Stomach (tissue), 4 donors: ENCODE measurements at regions not wholly inside any gene's neighbourhood (a gene's known extent, or its start where the extent isn't known, plus 50 kb on each side); places are given as distances from the start of the nearest gene placed in this dataset.

Experiments
- CTCF ChIP-seq, 7 experiments: fragments of 450-650 bp in 4 of 7; fragments of 200-600 bp in 3 of 7; sonication (generic) in 3 of 7; IDR thresholded peaks; one replicate each; pipeline ENCODE4 v1.5.1; 2016 to 2019; ENCODE audit warnings: antibody characterized with exemption in 7 of 7, control low read depth in 2 of 7, mild to moderate bottlenecking in 1 of 7
- POLR2A ChIP-seq, 4 donors: fragments of 450-650 bp; IDR thresholded peaks; one replicate each; pipeline ENCODE4 v1.6.1; 2016; ENCODE audit warnings: antibody characterized with exemption in 4 of 4, control low read depth in 2 of 4, mild to moderate bottlenecking in 1 of 4, moderate library complexity in 1 of 4
- POLR2AphosphoS5 ChIP-seq, 3 donors: sonication (generic); formaldehyde crosslinking; IDR thresholded peaks; one replicate each; pipeline ENCODE4 v1.6.1; 2016; ENCODE audit warnings: antibody characterized with exemption in 3 of 3

GRCh38 chr6:126665551-126665950 is 325.6 kb downstream of the CENPW start:
- TF ChIP-seq POLR2A (IDR thresholded peaks at IDR 0.05): no peak
- no peak for TF ChIP-seq CTCF (IDR thresholded peaks at IDR 0.05)
- TF ChIP-seq POLR2AphosphoS5 (IDR thresholded peaks at IDR 0.05): no peak
